Putamen (tissue), 1 donor: ENCODE measurements at regions not wholly inside any gene's neighbourhood (a gene's known extent, or its start where the extent isn't known, plus 50 kb on each side); places are given as distances from the start of the nearest gene placed in this dataset.
"Not testable (repeated sequence)": the region's sequence is repeated elsewhere in the genome, so short reads cannot be mapped to it uniquely, and the experiment has no call there.

Experiments used
- DNase-seq: peaks from one replicate; pipeline ENCODE4 v3.0.0-alpha.2; 2016; ENCODE audit warnings: low spot score

- DNase-seq, result not testable (repeated sequence)
Measured at GRCh38 chr9:64499541-64499940, 785.5 kb downstream of the FOXD4L5 start.

GRCh38 chr9:64498409-64498808 lies 786.6 kb downstream of the FOXD4L5 start:
- DNase-seq, result not testable (repeated sequence)

- DNase-seq, result not testable (repeated sequence)
Measured at GRCh38 chr9:64488544-64488943, 796.5 kb downstream of the FOXD4L5 start.

GRCh38 chr9:64486067-64486466 lies 798.9 kb downstream of the FOXD4L5 start:
- not testable (repeated sequence) for DNase-seq

GRCh38 chr9:64479095-64479494 lies 805.9 kb downstream of the FOXD4L5 start:
- not testable (repeated sequence) for DNase-seq

GRCh38 chr9:64468943-64469342 lies 816.1 kb downstream of the FOXD4L5 start:
- not testable (repeated sequence) for DNase-seq

GRCh38 chr9:64466052-64466599 lies 818.9 kb downstream of the FOXD4L5 start:
- not testable (repeated sequence) for DNase-seq

GRCh38 chr9:64461885-64462284 lies 823.1 kb downstream of the FOXD4L5 start:
- not testable (repeated sequence) for DNase-seq

GRCh38 chr9:64458642-64459041 lies 826.4 kb downstream of the FOXD4L5 start:
- DNase-seq, result not testable (repeated sequence)

- not testable (repeated sequence) for DNase-seq
Measured at GRCh38 chr9:64455107-64455648, 829.8 kb downstream of the FOXD4L5 start.

- DNase-seq, result peak; percentile 66
Measured at GRCh38 chr9:64452134-64452533, 832.9 kb downstream of the FOXD4L5 start.

GRCh38 chr9:64450654-64451053 lies 834.4 kb downstream of the FOXD4L5 start:
- DNase-seq, result not testable (repeated sequence)

GRCh38 chr9:64449025-64449424 lies 836.0 kb downstream of the FOXD4L5 start:
- not testable (repeated sequence) for DNase-seq

- not testable (repeated sequence) for DNase-seq
Measured at GRCh38 chr9:64444909-64445525, 840.0 kb downstream of the FOXD4L5 start.

- DNase-seq, result not testable (repeated sequence)
Measured at GRCh38 chr9:64439747-64440146, 845.3 kb downstream of the FOXD4L5 start.
